Body of pancreas (tissue), 4 donors: ENCODE measurements at regions not wholly inside any gene's neighbourhood (a gene's known extent, or its start where the extent isn't known, plus 50 kb on each side); places are given as distances from the start of the nearest gene placed in this dataset.

Experiments used
- ATAC-seq: fragments of 150-250 bp; one replicate; pipeline ENCODE4 v1.9.1; 2016
- DNase-seq, 4 donors: peaks; one replicate each; pipeline ENCODE4 v3.0.0-alpha.2; 2019
- H3K27ac ChIP-seq, 4 donors: fragments of 200-600 bp; sonication (generic); 1 replicate in 3 of 4; 2 replicates in 1 of 4; pipeline versions ENCODE4 v1.5.1 to v1.6.1; 2016 to 2019; ENCODE audit warnings: mild to moderate bottlenecking in 1 of 4, mixed read lengths in 1 of 4, moderate library complexity in 1 of 4
- H3K27me3 ChIP-seq, 2 donors: fragments of 200-600 bp; sonication (generic); one replicate each; pipeline ENCODE4 v1.6.0; 2016; ENCODE audit warnings: mild to moderate bottlenecking in 1 of 2
- H3K36me3 ChIP-seq, 2 donors: fragments of 200-600 bp; sonication (generic); replicated peaks in 1 of 2; 2 replicates each; pipeline ENCODE4 v1.5.1; 2016; ENCODE audit warnings: low read depth in 2 of 2; ENCODE audit not compliant: insufficient read depth in 1 of 2
- H3K4me1 ChIP-seq: fragments of 200-600 bp; sonication (generic); one replicate; pipeline ENCODE4 v1.6.0; 2016
- H3K4me3 ChIP-seq, 2 donors: fragments of 200-600 bp; sonication (generic); 1 replicate in 1 of 2; 2 replicates in 1 of 2; pipeline ENCODE4 v1.5.1; 2016 to 2019
- H3K9me3 ChIP-seq, 3 donors: fragments of 200-600 bp; sonication (generic); 1 replicate in 2 of 3; 2 replicates in 1 of 3; pipeline ENCODE4 v1.5.1; 2016
- POLR2A ChIP-seq, 3 donors: fragments of 450-650 bp; IDR thresholded peaks; one replicate each; pipeline ENCODE4 v1.6.1; 2016; ENCODE audit warnings: antibody characterized with exemption in 3 of 3, mild to moderate bottlenecking in 2 of 3
- WGBS, 2 donors: methylation state at CpG; one replicate each; pipeline ENCODE4 v1.1.5; 2017; 5-methylcytosine and 5-hydroxymethylcytosine counted together
- intact Hi-C: fragments of 100-400 bp; cut with DNase I; formaldehyde crosslinking; loops from one replicate; pipeline ENCODE4 v1.15.1; 2023
- TF ChIP-seq, protein P1 (sequence below), 7 experiments: fragments of 450-650 bp in 4 of 7; fragments of 200-600 bp in 3 of 7; sonication (generic) in 3 of 7; IDR thresholded peaks; one replicate each; pipeline ENCODE4 v1.5.1; 2016 to 2019; ENCODE audit warnings: antibody characterized with exemption in 7 of 7

- 79 to 86% methylated on average over 4 to 6 of the region's 6 CpGs for WGBS, 2 donors
- TF ChIP-seq, protein P1, sequence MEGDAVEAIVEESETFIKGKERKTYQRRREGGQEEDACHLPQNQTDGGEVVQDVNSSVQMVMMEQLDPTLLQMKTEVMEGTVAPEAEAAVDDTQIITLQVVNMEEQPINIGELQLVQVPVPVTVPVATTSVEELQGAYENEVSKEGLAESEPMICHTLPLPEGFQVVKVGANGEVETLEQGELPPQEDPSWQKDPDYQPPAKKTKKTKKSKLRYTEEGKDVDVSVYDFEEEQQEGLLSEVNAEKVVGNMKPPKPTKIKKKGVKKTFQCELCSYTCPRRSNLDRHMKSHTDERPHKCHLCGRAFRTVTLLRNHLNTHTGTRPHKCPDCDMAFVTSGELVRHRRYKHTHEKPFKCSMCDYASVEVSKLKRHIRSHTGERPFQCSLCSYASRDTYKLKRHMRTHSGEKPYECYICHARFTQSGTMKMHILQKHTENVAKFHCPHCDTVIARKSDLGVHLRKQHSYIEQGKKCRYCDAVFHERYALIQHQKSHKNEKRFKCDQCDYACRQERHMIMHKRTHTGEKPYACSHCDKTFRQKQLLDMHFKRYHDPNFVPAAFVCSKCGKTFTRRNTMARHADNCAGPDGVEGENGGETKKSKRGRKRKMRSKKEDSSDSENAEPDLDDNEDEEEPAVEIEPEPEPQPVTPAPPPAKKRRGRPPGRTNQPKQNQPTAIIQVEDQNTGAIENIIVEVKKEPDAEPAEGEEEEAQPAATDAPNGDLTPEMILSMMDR (IDR thresholded peaks at IDR 0.05) = no peak
- no peak for TF ChIP-seq POLR2A (IDR thresholded peaks at IDR 0.05)
- H3K27me3 ChIP-seq = no peaks in the 10 kb centered on the region
- H3K27ac ChIP-seq = no peak overlapping the region
- DNase-seq = no peak
- no peaks in the 10 kb centered on the region for H3K36me3 ChIP-seq
- no peaks in the 10 kb centered on the region for H3K9me3 ChIP-seq
- no peak for ATAC-seq
- intact Hi-C loops = no loop called here
- no peaks in the 10 kb centered on the region for H3K4me1 ChIP-seq
- H3K4me3 ChIP-seq = no peak overlapping the region
Observed at GRCh38 chr20:24810676-24811407, 138.2 kb upstream of the CST7 start.

DNA sequence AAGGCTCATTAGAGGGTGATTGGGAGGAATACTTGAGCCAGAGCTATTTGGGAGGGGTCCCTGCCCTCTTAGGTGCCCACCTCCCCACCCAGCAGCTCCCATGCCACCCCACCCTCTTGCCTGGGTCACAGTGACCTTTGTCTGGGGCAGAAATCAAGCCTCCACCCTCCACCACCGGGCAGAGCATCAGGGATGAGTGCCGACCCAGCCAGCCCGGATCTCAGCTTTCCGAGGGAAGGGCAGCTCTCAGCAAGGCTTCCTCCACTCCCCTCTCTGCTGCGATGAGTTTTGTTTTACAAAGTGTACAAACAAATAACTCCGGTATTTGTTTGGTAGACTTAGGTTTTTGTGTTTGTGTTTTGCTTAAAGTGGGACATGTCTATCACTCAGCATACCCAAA lies 136.7 kb upstream of the CST7 start:
- no peaks in the 10 kb centered on the region for H3K36me3 ChIP-seq
- no peak for ATAC-seq
- no peaks in the 10 kb centered on the region for H3K27me3 ChIP-seq
- H3K27ac ChIP-seq = no peak overlapping the region
- no peaks in the 10 kb centered on the region for H3K4me1 ChIP-seq
- 40 to 46% methylated on average over 6 of the region's 6 CpGs for WGBS, 2 donors
- H3K4me3 ChIP-seq = no peak overlapping the region
- H3K9me3 ChIP-seq = no peaks in the 10 kb centered on the region
- TF ChIP-seq, protein P1 (IDR thresholded peaks at IDR 0.05) = no peak
- TF ChIP-seq POLR2A (IDR thresholded peaks at IDR 0.05) = no peak
- intact Hi-C loops = no loop called here
- DNase-seq = no peak

GRCh38 chr20:24813080-24813479 lies 136.0 kb upstream of the CST7 start:
- ATAC-seq = no peak
- TF ChIP-seq POLR2A (IDR thresholded peaks at IDR 0.05) = no peak
- TF ChIP-seq, protein P1 (IDR thresholded peaks at IDR 0.05) = no peak

DNA sequence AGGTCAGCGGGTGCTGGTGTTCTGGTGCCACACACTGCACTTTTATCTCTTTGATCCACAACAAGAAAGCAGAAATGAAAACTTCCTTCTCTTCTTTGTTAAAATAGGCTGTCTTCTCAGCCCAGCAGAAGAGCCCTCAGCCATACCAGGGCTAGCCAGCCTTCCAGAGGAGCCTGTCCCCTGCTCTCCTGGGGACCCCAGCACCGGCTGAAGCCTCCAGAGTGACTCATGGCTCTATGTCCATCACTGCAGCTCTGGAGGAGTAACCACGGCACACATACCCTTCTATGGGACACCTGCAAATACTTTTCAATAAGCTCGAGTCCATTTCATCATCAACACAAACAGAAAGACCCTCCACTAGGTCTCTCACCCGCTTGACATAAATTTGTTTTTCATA lies 135.6 kb upstream of the CST7 start:
- H3K4me1 ChIP-seq = no peaks in the 10 kb centered on the region
- 46 to 51% methylated on average over 5 of the region's 5 CpGs for WGBS, 2 donors
- ATAC-seq = no peak

More at GRCh38 chr20:24813080-24813479, 136.0 kb upstream of the CST7 start:
- H3K4me1 ChIP-seq = no peaks in the 10 kb centered on the region
- WGBS, 2 donors = 78 to 83% methylated on average over 35 of the region's 35 CpGs
- no peak overlapping the region for H3K4me3 ChIP-seq
- H3K27me3 ChIP-seq = no peaks in the 10 kb centered on the region
- H3K36me3 ChIP-seq = no peaks in the 10 kb centered on the region
- DNase-seq = no peak
- H3K9me3 ChIP-seq = no peaks in the 10 kb centered on the region
- intact Hi-C loops = no loop called here
- H3K27ac ChIP-seq = no peak overlapping the region

More for the DNA sequence above, 135.6 kb upstream of the CST7 start:
- Histone ChIP-seq H3K36me3 (no peaks in the 10 kb centered on the region), H3K9me3 (no peaks in the 10 kb centered on the region), H3K27me3 (no peaks in the 10 kb centered on the region), H3K4me3 (no peak overlapping the region), H3K27ac (no peak overlapping the region)
- intact Hi-C loops = no loop called here
- DNase-seq = no peak
- TF ChIP-seq POLR2A (IDR thresholded peaks at IDR 0.05) = no peak
- TF ChIP-seq, protein P1 (IDR thresholded peaks at IDR 0.05) = no peak
